Neural progenitor cell (in vitro differentiated cells): ENCODE measurements at regions not wholly inside any gene's neighbourhood (a gene's known extent, or its start where the extent isn't known, plus 50 kb on each side); places are given as distances from the start of the nearest gene placed in this dataset.

Source experiments
- DNase-seq: peaks from one replicate; pipeline ENCODE4 v3.0.0-alpha.2; 2016; ENCODE audit warnings: low spot score
- H2AFZ ChIP-seq: fragments of 200-600 bp; sonication (generic); replicated peaks from 2 replicates; pipeline ENCODE4 v1.6.1; 2016; ENCODE audit warnings: antibody characterized with exemption
- H3F3A ChIP-seq: fragments of 200-600 bp; sonication (generic); 2 replicates; pipeline ENCODE4 v1.6.1; 2016; ENCODE audit warnings: antibody characterized with exemption, low read depth
- H3K27ac ChIP-seq: fragments of 200-600 bp; sonication (generic); 2 replicates; pipeline ENCODE4 v1.5.1; 2016; ENCODE audit warnings: mild to moderate bottlenecking
- H3K27me3 ChIP-seq: fragments of 200-600 bp; sonication (generic); 2 replicates; pipeline ENCODE4 v1.6.1; 2016; ENCODE audit warnings: mild to moderate bottlenecking, moderate library complexity
- H3K36me3 ChIP-seq: fragments of 200-600 bp; sonication (generic); 2 replicates; pipeline ENCODE4 v1.5.1; 2016
- H3K4me1 ChIP-seq: fragments of 200-600 bp; sonication (generic); 2 replicates; pipeline ENCODE4 v1.6.1; 2016; ENCODE audit warnings: mixed run types
- H3K4me2 ChIP-seq: fragments of 200-600 bp; sonication (generic); 2 replicates; pipeline ENCODE4 v1.6.1; 2016
- H3K4me3 ChIP-seq: fragments of 200-600 bp; sonication (generic); 2 replicates; pipeline ENCODE4 v1.5.1; 2016
- H3K79me2 ChIP-seq: fragments of 200-600 bp; sonication (generic); 2 replicates; pipeline ENCODE4 v1.6.1; 2016; ENCODE audit warnings: low read depth
- H3K9ac ChIP-seq: fragments of 200-600 bp; sonication (generic); 2 replicates; pipeline ENCODE4 v1.6.1; 2016
- H3K9me3 ChIP-seq: fragments of 200-600 bp; sonication (generic); 2 replicates; pipeline ENCODE4 v1.5.1; 2016; ENCODE audit warnings: low read depth
- H4K20me1 ChIP-seq: fragments of 200-600 bp; sonication (generic); 2 replicates; pipeline ENCODE4 v1.6.1; 2016; ENCODE audit warnings: low read depth
- H3K27ac Mint-ChIP-seq: 3 replicates; pipeline ENCODE4 v1.8.0; 2021; ENCODE audit warnings: mixed read lengths
- H3K27me3 Mint-ChIP-seq: 2 replicates; pipeline ENCODE4 v1.8.0; 2022; ENCODE audit warnings: low read depth, mild to moderate bottlenecking, inconsistent platforms, moderate library complexity, mixed read lengths; ENCODE audit not compliant: insufficient read depth
- H3K36me3 Mint-ChIP-seq: 3 replicates; pipeline ENCODE4 v1.8.0; 2021; ENCODE audit warnings: mixed read lengths
- H3K4me1 Mint-ChIP-seq: 3 replicates; pipeline ENCODE4 v1.8.0; 2021; ENCODE audit warnings: mixed read lengths
- H3K4me3 Mint-ChIP-seq: 3 replicates; pipeline ENCODE4 v1.8.0; 2021; ENCODE audit warnings: mild to moderate bottlenecking, moderate library complexity, mixed read lengths
- H3K9me3 Mint-ChIP-seq: 3 replicates; pipeline ENCODE4 v1.8.0; 2020; ENCODE audit warnings: mixed read lengths
- CTCF ChIP-seq: fragments of 200-600 bp; sonication (generic); IDR thresholded peaks from 2 replicates; pipeline ENCODE4 v1.5.1; 2017; ENCODE audit warnings: antibody characterized with exemption, mild to moderate bottlenecking
- EZH2 ChIP-seq: fragments of 200-600 bp; sonication (generic); IDR thresholded peaks from 2 replicates; pipeline ENCODE4 v1.6.1; 2017; ENCODE audit warnings: antibody characterized with exemption, mild to moderate bottlenecking, moderate library complexity
- EZH2phosphoT487 ChIP-seq: fragments of 200-600 bp; sonication (generic); IDR thresholded peaks from 2 replicates; pipeline ENCODE4 v1.6.1; 2017; ENCODE audit warnings: antibody characterized with exemption

GRCh38 chr9:105089874-105090273 is 154.6 kb upstream of the SLC44A1 start:
- H3K4me3 Mint-ChIP-seq: no peak overlapping the region
- DNase-seq: no peak
- H3K9me3 Mint-ChIP-seq: peaks cover 5% of the 10 kb centered on the region
- H3K27me3 Mint-ChIP-seq: no peaks in the 10 kb centered on the region
- H3K4me1 Mint-ChIP-seq: peaks cover 8% of the 10 kb centered on the region
- no peaks in the 10 kb centered on the region for H3K79me2 ChIP-seq
- H3K36me3 Mint-ChIP-seq: peaks cover 2% of the 10 kb centered on the region
- no peak overlapping the region for H2AFZ ChIP-seq
- no peaks in the 10 kb centered on the region for H3K4me1 ChIP-seq
- no peaks in the 10 kb centered on the region for H3F3A ChIP-seq
- H3K4me2 ChIP-seq: no peak overlapping the region
- no peak overlapping the region for H3K9ac ChIP-seq
- no peak overlapping the region for H3K4me3 ChIP-seq
- no peaks in the 10 kb centered on the region for H3K9me3 ChIP-seq
- H3K27me3 ChIP-seq: no peaks in the 10 kb centered on the region
- no peak overlapping the region for H3K27ac Mint-ChIP-seq
- H3K36me3 ChIP-seq: no peaks in the 10 kb centered on the region
- no peak overlapping the region for H3K27ac ChIP-seq
- H4K20me1 ChIP-seq: no peaks in the 10 kb centered on the region
- TF ChIP-seq EZH2phosphoT487 (no peak), CTCF (no peak), EZH2 (no peak)

- H3K4me3 Mint-ChIP-seq: no peak overlapping the region
- Histone ChIP-seq H3K9me3 (no peaks in the 10 kb centered on the region), H3K27me3 (no peaks in the 10 kb centered on the region)
Measured at GRCh38 chr9:105091004-105091640, 153.3 kb upstream of the SLC44A1 start.

GRCh38 chr9:105093685-105094084 is 150.8 kb upstream of the SLC44A1 start:
- no peaks in the 10 kb centered on the region for H3F3A ChIP-seq
- H3K36me3 ChIP-seq: no peaks in the 10 kb centered on the region
- Mint-ChIP-seq H3K9me3 (no peaks in the 10 kb centered on the region), H3K27me3 (no peaks in the 10 kb centered on the region), H3K4me3 (no peak overlapping the region), H3K36me3 (no peaks in the 10 kb centered on the region), H3K4me1 (peaks cover 8% of the 10 kb centered on the region), H3K27ac (no peak overlapping the region)
- no peak for DNase-seq
- TF ChIP-seq CTCF (no peak), EZH2 (no peak), EZH2phosphoT487 (no peak)
- H3K4me3 ChIP-seq: no peak overlapping the region
- H3K4me1 ChIP-seq: no peaks in the 10 kb centered on the region
- no peak overlapping the region for H3K4me2 ChIP-seq
- H4K20me1 ChIP-seq: no peaks in the 10 kb centered on the region
- H3K9ac ChIP-seq: no peak overlapping the region
- H3K9me3 ChIP-seq: no peaks in the 10 kb centered on the region
- no peak overlapping the region for H3K27ac ChIP-seq
- H2AFZ ChIP-seq: no peak overlapping the region
- no peaks in the 10 kb centered on the region for H3K79me2 ChIP-seq
- no peaks in the 10 kb centered on the region for H3K27me3 ChIP-seq

More at GRCh38 chr9:105091004-105091640, 153.3 kb upstream of the SLC44A1 start:
- H3K4me1 ChIP-seq: no peaks in the 10 kb centered on the region
- peak; percentile 7 for DNase-seq
- no peaks in the 10 kb centered on the region for H3F3A ChIP-seq
- H3K4me3 ChIP-seq: no peak overlapping the region
- no peaks in the 10 kb centered on the region for H3K36me3 ChIP-seq
- no peaks in the 10 kb centered on the region for H4K20me1 ChIP-seq
- no peaks in the 10 kb centered on the region for H3K36me3 Mint-ChIP-seq
- H3K9ac ChIP-seq: no peak overlapping the region
- no peak overlapping the region for H3K4me2 ChIP-seq
- H3K4me1 Mint-ChIP-seq: peaks cover 8% of the 10 kb centered on the region
- no peak overlapping the region for H3K27ac ChIP-seq
- peak overlapping the region; percentile 48 for H2AFZ ChIP-seq
- no peaks in the 10 kb centered on the region for H3K9me3 Mint-ChIP-seq
- H3K27ac Mint-ChIP-seq: no peak overlapping the region
- no peak for TF ChIP-seq EZH2
- TF ChIP-seq CTCF: no peak
- TF ChIP-seq EZH2phosphoT487: no peak
- no peaks in the 10 kb centered on the region for H3K79me2 ChIP-seq
- H3K27me3 Mint-ChIP-seq: no peaks in the 10 kb centered on the region
